Transverse colon (tissue), 4 donors: ENCODE measurements at regions not wholly inside any gene's neighbourhood (a gene's known extent, or its start where the extent isn't known, plus 50 kb on each side); places are given as distances from the start of the nearest gene placed in this dataset.

Experiments
- CTCF ChIP-seq, 5 experiments: fragments of 200-600 bp in 3 of 5; fragments of 450-650 bp in 2 of 5; sonication (generic) in 3 of 5; IDR thresholded peaks; 1 replicate in 2 of 5; 2 replicates in 3 of 5; pipeline ENCODE4 v1.5.1; 2016 to 2017; ENCODE audit warnings: antibody characterized with exemption in 5 of 5, inconsistent platforms in 3 of 5, mild to moderate bottlenecking in 2 of 5, moderate library complexity in 1 of 5
- POLR2A ChIP-seq: fragments of 450-650 bp; IDR thresholded peaks from one replicate; pipeline ENCODE4 v1.6.1; 2016; ENCODE audit warnings: antibody characterized with exemption, mild to moderate bottlenecking, moderate library complexity
- POLR2AphosphoS5 ChIP-seq, 3 donors: sonication (generic); formaldehyde crosslinking; IDR thresholded peaks; one replicate each; pipeline ENCODE4 v1.6.1; 2016; ENCODE audit warnings: antibody characterized with exemption in 3 of 3

GRCh38 chr5:119996128-119996527, 366.8 kb downstream of the FAM170A start:
- TF ChIP-seq CTCF (IDR thresholded peaks at IDR 0.05) (no peak), POLR2A (no peak), POLR2AphosphoS5 (IDR thresholded peaks at IDR 0.05) (no peak)
